GM19468 (cell line): ENCODE measurements at regions not wholly inside any gene's neighbourhood (a gene's known extent, or its start where the extent isn't known, plus 50 kb on each side); places are given as distances from the start of the nearest gene placed in this dataset.

Experiments used
- ATAC-seq: cut with Tn5 transposase; IDR thresholded peaks from one replicate; pipeline ENCODE4 v1.9.1; 2021; ENCODE audit warnings: mild to moderate bottlenecking, moderate library complexity, moderate number of reproducible peaks; ENCODE audit not compliant: unreplicated experiment; ENCODE audit errors: extremely low read depth

DNA sequence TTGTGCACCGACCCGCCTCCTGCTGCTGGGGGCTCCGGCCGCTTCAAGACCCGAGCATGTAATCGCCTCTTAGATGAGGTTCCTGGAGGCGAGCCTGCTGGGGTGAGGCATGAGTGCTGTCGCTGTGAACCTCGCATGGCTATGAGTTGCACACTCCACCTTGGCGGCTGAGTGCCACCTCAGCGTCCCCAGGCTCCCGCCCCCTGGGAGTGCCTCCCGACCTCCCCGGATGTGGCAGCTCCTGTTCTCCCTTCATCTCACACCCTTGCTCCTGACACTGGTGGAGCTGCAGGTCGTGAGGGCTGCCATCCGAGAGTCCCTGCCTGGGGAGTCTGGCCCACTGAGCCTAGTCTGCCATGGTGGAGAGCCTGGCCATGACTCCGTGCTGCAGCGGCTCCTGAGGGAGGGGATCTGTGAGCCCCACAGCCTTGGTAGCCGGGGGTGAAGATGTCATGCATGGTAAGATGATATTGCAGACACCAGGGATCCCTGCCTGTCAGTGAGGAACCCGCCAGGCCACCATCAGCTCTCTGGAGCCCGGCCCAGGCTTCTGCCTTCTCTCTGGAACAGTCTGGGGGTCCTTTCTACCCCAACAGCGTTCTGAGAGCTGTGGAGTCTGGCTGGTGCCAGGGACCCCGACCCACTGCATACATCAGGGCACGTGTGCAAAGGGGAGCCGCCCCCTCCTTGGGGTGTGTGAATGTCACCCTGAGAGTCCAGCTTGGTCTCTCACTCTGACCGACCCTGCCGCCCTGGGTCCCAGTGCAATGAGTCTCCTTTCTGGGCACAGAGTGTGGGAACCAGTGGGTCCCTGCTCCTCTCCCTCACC lies 61.6 kb upstream of the HS6ST1 start:
- no peak for ATAC-seq

DNA sequence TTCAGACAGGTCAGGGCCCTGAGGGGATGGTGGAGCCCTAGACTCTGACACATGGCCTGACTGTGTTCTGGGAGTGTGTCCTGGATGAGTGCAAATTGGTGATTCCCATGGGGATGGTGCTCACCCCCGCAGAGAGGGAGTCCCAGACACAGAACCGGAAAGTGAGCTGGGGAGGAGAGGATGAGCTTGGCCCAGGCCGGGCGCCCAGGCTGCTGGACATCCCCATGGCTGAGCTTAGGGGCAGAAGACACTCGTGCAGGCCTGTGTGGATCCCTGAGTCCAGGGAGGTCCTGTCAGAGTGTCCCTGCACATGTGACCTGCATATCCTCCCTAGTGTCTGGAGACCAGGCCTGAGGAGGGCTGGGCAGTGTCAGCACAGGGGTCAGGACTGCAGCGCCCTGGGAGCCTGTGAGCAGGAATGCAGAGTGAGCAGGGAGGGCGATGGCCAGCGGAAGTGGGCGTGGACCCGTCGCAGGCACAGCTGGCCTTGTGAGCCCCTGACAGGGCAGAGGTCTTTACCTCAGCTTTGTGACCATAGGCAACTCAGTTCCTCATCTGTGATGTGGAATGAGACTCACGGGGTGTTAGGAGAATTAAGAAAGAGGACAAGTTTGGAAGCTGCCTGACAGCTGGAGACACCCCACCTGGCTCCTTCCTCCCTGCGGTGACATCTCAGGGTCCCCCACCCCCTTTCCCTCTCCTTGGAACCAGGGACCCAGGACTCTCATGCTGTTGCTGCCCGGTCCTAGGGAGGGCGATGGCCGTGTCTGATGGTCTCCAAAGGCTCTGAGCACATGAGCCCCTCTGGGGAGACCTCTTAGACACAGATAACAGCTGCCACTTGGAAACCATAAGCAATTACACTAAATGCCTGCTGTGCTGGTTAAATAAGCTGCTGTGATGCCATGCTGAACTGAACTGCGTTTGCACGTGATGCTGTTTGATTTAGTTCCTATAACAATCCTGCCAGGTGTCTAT lies 62.6 kb upstream of the HS6ST1 start:
- no peak for ATAC-seq

DNA sequence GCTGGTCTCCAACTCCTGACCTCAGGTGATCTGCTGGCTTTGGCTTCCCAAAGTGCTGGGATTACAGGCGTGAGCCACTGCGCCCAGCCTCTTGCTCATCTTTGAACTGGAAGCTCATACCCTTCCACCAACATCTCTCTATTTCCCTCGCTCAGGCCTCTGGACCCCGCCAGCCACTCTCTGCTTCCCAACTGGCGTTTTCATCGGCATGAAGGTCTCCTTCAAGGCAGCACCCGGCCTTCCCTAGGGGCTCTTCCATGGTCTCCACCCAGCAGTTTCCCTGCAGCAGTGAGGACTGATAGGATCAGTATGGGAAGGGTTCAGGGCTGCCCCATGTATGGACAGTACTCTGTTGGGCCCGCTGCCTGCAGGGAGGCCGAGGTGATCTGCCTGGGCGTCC lies 65.8 kb upstream of the HS6ST1 start:
- ATAC-seq = no peak

DNA sequence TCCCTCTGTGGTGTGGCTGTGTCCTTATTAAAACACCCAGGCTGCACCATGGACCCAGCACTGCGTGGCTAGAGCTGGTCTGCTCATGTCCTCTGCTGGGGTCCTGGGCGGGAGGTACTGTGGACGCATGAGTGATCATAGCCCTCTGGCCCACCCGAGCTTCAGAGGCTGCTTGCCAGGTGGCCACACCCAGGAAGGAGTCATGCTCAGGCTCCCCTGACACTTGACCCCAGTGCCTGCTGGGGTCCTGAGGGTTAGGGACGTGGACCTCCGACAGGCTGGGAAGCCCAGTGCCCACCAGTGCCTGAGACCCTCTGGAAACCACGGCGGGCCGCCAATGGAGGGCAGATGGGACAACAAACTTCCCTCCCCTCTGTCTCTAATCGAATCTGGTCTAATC lies 66.3 kb upstream of the HS6ST1 start:
- ATAC-seq = no peak

DNA sequence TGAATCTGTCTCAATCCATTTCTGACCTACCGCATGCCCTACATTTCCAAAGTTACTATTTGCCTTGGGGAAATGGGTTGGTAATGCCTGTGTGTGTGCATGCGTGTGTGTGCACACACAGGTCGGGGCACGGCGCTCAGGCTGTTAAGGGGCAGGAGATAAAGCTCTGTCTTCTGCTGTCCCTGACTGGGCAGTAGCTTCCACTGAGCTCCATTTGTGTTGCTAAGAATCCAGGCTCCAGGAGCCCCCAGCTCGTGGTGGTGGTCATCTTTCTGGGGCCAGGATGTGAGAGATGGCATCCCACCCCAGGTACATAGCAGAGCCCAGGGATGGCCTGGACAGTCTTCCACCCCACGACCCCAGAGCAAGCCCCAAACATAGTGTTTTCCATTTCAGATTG lies 66.7 kb upstream of the HS6ST1 start:
- ATAC-seq = no peak

DNA sequence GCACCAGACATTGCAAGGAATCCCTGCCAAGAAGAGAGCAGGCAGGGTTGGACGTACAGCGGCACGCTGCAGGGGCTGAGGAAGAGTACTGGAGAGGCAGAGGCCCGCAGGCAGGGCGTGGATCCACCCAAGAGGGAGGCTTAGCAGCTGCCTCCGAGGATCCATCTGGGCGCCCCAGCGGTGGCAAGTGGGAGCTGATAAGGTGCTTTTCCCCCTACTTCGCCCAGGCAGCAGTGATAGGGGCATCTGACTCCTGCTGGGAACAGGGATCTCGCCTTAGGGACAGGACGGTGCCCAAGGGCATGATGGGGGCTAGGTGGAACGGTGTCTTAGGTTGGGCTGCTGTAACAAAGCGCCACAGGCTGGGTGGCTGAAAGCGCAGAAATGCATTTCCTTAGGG lies 67.4 kb upstream of the HS6ST1 start:
- no peak for ATAC-seq

DNA sequence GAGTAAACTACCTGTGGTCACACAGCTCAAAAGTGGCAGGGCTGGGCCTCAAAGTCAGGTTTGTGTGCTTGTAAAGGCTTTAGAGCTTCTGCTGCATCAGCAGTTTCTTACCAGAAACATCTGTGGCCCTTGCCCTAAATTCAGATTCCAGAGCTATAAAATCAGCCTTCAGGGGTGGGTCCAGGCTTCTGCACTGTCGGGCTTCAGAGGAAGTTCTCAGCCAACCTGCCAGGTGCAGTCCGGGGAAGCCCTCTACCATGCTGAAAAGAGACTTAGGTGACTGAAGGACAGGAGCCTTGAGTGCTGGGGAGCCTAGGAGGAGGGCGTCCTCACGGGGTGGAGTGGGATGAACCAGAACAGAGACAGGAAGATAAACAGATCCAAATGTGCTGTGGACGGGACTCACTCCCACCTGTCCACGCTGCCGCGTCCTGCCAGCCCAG lies 69.9 kb upstream of the HS6ST1 start:
- no peak for ATAC-seq

DNA sequence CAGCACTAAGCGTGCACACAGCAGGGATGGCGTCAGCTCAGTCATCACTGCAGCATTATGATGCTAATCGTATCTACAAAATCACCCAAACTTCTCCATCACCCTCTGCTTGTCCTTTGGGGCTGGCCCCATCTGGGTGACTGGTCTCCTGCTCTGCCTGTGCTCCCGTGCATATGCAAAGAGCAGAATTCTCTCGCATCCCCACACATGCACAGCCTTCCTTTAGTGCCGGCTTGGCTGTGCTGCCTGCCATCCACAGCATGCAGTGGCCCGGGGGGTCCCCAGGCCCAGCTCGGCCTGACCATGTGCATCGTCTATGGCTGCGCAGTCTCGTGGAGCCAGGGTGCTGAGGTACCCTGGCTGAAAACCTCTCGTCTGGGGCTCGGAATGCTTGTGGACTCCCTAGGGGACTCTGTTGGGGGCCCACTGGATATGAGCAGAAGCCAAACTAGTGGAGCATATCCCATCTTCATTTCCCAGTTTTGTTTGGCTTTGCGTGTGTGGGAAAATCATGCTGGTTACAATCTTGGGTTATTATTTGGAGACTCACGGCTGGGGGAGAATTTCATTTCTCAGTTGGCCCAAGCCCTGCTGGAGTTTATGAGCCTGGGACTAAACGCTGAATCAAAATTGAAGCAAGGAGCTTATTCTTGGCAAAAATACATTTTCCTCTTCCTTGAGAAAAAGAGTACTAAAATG lies 70.9 kb upstream of the HS6ST1 start:
- ATAC-seq = no peak

DNA sequence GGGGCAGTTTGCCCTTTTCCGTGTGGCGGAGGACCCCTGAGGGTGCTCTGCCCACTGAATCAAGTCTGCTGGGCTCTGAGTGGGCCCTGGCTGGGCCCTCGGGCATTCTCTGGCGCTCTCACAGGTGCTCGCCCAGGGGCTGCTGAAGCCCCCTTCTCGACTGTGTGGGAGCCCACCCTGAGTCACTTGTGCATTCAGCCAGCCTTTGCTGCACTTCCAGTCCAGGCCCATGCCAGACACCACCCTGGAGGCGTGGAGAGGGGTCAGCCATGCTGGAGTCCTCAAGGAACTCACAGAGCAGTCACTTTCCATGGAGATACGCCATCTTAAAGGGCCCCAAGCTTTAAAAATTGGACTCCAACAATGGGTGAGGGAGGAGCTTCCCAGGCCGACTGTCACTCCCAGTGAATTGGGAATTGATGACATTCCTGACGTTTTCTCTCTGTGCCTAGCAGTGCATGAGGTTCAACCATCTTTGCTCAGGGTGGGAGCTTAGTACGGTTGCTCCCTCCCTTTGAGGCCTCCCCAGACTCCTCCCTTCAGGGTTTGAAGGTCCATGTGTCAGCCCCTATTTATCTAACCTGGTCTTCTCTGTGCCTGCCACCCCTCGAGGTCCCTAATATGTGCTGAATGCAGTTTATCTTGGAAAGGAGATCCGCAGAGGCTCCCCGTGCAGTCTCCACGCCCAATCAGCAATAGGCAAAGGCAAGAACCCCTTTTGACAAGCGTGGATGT lies 71.8 kb upstream of the HS6ST1 start:
- no peak for ATAC-seq

DNA sequence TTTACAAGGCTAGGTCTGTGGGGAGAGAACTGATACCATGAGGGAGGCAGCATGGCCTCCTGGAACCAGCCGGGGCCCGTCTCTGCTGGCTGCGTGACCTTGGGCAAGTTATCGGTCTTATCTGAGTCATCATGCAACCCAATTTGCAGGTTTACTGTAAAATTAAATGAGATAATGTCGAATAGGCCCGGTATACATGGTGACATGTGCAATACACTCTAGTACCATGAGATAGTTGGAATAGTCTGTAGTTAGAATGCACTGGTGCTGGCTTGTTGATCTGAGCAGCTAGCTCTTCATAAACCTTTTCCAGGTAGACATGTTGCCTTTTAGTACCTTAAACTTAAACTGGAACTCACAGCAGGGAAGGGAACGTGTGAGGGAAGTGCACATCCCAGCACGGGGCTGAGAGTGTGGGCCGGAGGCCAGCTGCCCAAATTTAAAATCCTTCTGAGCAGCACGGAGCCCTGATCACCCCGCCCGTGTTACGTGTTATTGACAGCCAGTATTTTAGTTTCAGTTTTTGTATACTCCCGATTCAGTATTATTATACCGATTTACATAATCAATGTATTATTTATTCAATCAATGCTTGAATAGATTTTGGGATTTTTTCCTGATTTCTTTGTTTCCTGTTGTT lies 72.4 kb upstream of the HS6ST1 start:
- no peak for ATAC-seq

DNA sequence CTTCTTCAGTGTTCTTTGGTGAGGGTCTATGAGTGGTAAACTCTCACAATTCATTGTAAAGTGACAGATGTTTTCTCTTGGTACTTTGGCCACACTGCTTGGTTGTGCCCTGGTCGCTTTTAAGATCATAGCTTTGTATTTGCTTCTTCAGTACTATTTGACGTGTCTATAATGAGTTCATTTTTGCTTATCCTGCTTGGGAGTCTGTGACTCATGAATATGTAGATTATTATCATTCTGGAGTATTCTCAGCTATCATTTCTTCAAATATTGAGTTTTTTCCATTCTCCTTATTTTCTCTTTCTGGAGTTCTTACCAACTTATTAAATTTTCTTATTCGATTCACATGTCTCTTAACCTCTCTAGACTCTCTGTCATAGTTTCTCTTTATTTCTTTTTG lies 73.0 kb upstream of the HS6ST1 start:
- ATAC-seq = no peak

DNA sequence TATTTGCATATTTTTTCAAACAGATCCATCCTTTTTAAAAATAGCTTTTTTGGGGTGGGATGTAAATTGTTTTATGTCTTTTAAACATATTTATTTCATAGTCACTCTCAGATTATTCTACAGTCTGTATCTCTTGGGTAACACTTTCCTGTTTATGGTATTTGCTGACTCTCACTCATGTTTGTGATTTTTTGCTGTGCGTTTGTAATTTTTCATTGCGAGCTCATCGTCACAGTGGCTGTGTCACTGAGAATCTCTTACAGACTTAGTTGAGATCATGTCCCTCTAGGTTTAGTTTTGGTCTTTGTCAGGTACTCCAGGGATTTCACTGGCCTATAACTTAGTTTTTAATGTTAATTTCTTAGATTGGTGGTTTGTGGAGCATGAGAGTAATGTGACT lies 73.5 kb upstream of the HS6ST1 start:
- ATAC-seq = no peak

DNA sequence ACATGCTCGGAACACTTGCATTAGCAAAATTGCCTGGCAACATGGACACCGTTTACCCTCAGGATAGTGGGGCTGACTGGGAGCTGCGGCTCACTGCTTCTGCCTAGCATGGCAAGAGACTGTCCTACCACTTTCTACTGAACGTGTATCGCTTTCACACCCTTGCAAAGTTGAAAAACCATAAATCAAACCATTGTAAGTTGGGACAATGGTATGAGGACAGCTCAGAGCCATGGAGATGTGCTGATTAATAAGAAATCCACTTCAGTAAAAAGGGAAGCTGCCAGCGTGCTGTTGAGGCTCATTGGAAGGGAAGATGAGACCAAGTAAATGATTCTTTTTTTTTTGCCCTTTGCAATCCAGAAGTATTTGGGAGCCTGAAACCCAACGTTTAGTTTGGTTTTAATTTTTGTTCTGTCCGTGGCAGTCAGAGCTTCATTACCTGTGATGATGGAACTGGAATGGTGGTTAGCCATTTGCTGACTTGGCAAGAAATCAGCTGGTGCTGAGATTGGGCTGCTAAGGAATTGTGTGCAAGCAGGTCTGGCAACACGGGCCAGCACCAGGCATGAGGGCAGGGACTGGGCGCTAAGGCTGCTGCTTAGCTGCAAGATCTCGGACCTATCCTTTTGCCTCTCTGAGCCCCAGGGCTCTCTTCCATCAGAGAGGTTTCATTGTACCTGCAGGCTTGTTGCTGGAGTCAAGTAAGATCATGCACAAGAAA lies 75.5 kb upstream of the HS6ST1 start:
- ATAC-seq = no peak

DNA sequence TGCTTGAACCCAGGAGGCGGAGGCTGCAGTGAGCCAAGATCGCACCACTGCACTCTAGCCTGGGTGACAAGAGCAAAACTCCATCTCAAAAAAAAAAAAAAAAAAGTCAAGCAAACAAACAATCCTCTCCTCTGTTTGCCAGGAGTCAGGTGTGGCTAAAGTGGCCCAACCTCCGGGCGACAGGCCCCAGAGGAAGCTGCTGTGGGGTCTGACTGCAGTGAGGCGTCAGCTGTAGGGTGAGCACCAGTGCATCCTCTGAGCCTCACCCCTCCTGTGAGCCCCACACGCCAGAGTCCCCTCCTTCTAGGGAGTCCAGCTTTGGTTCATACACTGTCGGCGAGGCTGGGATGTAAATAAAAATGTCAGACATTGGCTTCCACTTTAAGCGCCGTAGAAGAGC lies 76.5 kb upstream of the HS6ST1 start:
- ATAC-seq = no peak

DNA sequence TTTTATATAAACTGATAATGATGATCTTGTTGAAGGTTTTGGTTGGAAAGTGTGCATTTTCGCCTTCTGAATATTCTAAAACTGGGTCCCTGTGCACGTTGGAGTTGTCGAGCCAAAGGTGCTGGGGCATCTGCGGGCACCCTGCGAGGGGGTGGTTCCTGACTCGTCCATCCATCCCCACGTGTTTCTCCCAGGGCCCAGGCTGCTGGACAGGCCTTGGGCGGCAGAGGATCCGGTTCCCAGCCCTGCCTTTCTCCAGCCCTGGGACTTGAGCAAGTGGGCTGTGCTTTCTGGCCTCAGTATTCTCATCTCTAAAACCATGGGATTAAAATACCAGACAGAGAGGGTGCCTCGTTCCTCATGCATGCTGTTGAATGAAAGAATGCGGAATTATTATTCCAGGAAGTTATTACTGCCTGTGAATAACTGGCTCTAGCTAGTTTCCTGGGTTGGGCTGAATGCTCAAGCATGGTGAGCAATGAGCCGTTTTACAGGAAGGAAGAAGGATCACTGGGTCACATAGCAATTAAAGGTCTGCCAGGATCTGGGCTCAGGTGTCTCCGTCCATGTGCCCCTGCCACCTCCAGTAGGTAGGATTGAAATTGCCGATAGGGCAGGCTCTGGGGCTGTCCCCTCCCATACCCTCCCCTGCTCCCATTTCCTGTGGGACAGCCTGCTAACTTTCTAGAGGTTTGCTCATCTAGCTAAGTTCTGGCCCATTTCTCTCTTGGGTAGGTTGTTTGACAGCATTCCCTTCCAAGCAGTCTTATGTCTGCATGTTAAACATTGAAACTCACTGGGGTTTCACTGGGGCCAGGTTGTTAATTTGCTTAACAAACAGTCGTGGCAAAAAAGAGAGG lies 77.2 kb upstream of the HS6ST1 start:
- no peak for ATAC-seq

DNA sequence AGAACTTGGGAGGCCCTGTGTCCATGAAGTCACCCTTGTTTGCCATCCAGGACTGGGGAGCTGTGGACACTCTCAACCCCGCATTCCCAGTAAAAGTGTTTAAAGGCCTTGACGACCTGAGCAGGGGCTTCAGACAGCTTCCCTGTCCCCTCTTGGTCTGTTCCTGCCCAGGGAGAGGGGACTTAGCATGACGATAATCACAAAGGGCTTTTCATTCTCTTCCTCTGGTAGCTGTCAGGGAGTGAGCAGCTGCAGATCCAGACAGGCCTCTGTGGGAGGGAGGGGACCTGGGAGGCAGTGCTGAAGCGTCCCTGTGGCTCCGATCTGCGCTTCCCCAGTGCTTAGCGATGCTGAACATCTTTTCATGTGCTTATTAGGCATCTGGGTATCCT lies 77.8 kb upstream of the HS6ST1 start:
- no peak for ATAC-seq

DNA sequence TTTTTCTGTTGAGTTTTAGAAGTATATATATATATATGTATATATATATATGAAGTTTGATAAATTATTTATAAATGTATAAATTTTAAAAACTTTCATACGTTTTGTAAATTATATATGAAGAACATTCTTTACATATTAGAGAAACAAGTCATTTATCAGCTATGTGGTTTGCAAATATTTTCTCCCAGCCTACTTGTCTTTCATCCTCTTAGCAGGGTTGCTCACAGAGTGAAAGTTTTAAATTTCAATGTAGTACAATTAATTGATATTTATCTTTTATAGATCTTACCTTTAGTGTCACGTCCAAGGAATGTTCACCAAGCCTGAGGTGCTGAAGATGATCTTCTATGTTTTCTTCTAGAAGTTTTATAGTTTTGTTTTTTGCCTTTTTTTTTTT lies 78.3 kb upstream of the HS6ST1 start:
- ATAC-seq = no peak

DNA sequence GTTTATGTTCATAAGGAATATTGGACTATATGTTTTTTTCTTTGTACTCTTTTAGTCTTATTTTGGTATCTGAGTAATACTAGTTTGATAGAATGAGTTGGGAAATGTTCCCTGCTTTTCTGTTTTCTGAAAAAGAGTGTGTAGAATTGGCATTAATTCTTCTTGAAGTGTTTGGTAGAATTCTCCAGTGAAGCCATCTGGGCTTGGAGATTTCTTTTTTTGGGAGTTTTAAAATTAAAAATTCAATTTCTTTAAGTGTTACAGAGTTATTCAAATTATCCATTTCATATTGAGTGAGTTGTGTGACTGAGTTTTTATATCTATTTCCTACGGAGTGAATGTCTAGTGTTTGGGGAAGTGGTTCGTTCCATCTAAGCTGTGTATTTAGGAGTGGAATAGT lies 80.6 kb upstream of the HS6ST1 start:
- no peak for ATAC-seq
